NT2/D1 (cell line): ENCODE measurements at regions not wholly inside any gene's neighbourhood (a gene's known extent, or its start where the extent isn't known, plus 50 kb on each side); places are given as distances from the start of the nearest gene placed in this dataset.
"Not testable (repeated sequence)": the region's sequence is repeated elsewhere in the genome, so short reads cannot be mapped to it uniquely, and the experiment has no call there.

Experiments used
- SUZ12 ChIP-seq: IDR thresholded peaks from 2 replicates; pipeline ENCODE4 v1.6.1; 2011; ENCODE audit not compliant: insufficient read length, insufficient read depth; ENCODE audit errors: extremely low read depth
- ZNF274 ChIP-seq: IDR thresholded peaks from 2 replicates; pipeline ENCODE4 v1.6.1; 2011; ENCODE audit warnings: mild to moderate bottlenecking, low read depth, low read length

GRCh38 chr7:149597789-149598188 is 100.2 kb upstream of the ZNF746 start:
- not testable (repeated sequence) for TF ChIP-seq SUZ12, ZNF274
